Prostate gland (tissue), 2 donors: ENCODE measurements at regions not wholly inside any gene's neighbourhood (a gene's known extent, or its start where the extent isn't known, plus 50 kb on each side); places are given as distances from the start of the nearest gene placed in this dataset.

Experiments
- POLR2A ChIP-seq: fragments of 450-650 bp; IDR thresholded peaks from one replicate; pipeline ENCODE4 v1.6.1; 2016; ENCODE audit warnings: antibody characterized with exemption, mild to moderate bottlenecking
- TF ChIP-seq, protein P1 (sequence below), 4 experiments: fragments of 200-600 bp in 2 of 4; fragments of 450-650 bp in 2 of 4; sonication (generic) in 2 of 4; IDR thresholded peaks; 1 replicate in 3 of 4; 2 replicates in 1 of 4; pipeline ENCODE4 v1.5.1; 2016 to 2019; ENCODE audit warnings: antibody characterized with exemption in 4 of 4, mild to moderate bottlenecking in 2 of 4, moderate library complexity in 2 of 4

DNA sequence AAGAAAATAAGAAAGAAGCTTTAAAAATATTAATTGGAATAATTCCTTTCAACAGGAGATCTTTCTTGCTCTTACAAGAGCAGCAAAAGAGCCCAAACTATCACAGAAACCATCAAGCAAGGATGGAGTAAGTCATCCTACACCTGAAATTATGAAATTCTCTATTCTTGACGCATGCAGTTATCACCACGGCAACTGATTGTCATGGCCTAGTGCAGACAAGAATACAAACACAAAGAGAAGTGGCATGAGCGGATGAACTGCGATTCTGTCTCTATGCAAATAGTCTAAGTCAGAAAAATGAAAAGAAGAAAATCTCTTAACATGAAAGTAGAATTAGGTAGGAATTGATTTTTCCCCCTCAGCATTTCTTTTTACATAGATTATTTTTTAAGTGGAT, 54.8 kb upstream of the SLC35B4 start:
- TF ChIP-seq, protein P1, sequence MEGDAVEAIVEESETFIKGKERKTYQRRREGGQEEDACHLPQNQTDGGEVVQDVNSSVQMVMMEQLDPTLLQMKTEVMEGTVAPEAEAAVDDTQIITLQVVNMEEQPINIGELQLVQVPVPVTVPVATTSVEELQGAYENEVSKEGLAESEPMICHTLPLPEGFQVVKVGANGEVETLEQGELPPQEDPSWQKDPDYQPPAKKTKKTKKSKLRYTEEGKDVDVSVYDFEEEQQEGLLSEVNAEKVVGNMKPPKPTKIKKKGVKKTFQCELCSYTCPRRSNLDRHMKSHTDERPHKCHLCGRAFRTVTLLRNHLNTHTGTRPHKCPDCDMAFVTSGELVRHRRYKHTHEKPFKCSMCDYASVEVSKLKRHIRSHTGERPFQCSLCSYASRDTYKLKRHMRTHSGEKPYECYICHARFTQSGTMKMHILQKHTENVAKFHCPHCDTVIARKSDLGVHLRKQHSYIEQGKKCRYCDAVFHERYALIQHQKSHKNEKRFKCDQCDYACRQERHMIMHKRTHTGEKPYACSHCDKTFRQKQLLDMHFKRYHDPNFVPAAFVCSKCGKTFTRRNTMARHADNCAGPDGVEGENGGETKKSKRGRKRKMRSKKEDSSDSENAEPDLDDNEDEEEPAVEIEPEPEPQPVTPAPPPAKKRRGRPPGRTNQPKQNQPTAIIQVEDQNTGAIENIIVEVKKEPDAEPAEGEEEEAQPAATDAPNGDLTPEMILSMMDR (IDR thresholded peaks at IDR 0.05) = no peak
- TF ChIP-seq POLR2A = no peak
